ENCODE measurements at regions not wholly inside any gene's neighbourhood (a gene's known extent, or its start where the extent isn't known, plus 50 kb on each side); places are given as distances from the start of the nearest gene placed in this dataset.

DNA sequence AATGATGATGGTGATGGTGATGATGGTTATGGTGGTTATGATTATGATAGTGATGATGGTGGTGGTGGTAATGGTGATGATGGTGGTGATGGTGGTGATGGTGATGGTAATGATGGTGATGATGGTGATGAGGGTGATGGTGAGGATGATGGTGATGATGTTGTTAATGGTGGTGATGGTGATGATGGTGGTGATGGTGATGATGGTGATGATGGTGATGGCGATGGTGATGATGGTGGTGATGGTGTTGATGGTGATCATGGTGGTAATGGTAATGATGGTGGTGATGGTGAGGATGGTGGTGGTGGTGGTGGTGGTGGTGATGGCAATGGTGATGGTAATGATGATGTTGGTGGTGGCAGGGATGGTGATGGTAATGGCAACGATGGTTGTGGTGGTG is 1222.5 kb downstream of the BRD1 start:
- H3K36me3 Mint-ChIP-seq (ENCODE audit: insufficient read depth), result no peaks in the 10 kb centered on the region
- H3K27me3 Mint-ChIP-seq (ENCODE audit: low read depth), result peaks cover 2% of the 10 kb centered on the region
- DNase-seq, result no peak
- ATAC-seq, result no peak
- no peaks in the 10 kb centered on the region for H3K4me1 Mint-ChIP-seq (ENCODE audit: low read depth)
- no peak overlapping the region for H3K4me3 Mint-ChIP-seq
- H3K9me3 Mint-ChIP-seq, result peaks cover 14% of the 10 kb centered on the region

DNA sequence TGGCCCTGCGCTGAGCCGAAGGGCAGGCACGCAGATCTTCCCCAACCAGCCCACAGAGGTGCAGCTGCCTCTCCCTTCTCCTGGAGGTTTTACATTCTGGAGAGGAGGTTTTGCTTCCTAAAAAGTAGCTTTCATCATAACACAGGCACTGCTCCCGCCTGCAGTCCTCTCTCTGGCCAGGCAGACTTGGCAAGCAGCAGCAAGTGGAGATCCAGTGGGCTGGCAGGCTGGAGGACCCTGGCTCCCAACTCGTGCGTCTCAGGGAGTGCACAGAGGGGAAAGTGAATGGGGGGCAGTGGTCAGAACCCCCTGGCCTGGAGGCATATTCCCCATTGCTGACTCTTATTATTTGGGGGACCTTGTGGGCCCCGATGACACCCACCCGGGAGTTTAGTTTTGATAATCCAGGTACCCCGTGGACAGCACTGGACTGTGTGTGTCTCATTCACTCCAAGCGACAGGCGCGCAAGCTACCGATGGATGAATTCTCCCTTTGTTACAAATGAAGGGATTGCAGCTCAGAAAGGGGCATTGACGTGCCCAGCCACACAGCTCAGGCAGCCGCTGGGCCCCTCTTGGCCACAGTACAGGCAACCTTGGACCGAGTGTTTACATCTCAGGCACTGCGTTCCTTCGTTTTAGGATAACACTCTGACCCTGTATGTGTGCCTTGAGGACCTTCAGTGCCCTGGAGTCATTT is 1223.9 kb downstream of the BRD1 start:
- Mint-ChIP-seq H3K4me1 (ENCODE audit: low read depth) (no peaks in the 10 kb centered on the region), H3K4me3 (no peak overlapping the region), H3K36me3 (ENCODE audit: insufficient read depth) (no peaks in the 10 kb centered on the region), H3K27me3 (ENCODE audit: low read depth) (peaks cover 2% of the 10 kb centered on the region), H3K9me3 (peaks cover 14% of the 10 kb centered on the region)
- no peak for DNase-seq
- no peak for ATAC-seq

DNA sequence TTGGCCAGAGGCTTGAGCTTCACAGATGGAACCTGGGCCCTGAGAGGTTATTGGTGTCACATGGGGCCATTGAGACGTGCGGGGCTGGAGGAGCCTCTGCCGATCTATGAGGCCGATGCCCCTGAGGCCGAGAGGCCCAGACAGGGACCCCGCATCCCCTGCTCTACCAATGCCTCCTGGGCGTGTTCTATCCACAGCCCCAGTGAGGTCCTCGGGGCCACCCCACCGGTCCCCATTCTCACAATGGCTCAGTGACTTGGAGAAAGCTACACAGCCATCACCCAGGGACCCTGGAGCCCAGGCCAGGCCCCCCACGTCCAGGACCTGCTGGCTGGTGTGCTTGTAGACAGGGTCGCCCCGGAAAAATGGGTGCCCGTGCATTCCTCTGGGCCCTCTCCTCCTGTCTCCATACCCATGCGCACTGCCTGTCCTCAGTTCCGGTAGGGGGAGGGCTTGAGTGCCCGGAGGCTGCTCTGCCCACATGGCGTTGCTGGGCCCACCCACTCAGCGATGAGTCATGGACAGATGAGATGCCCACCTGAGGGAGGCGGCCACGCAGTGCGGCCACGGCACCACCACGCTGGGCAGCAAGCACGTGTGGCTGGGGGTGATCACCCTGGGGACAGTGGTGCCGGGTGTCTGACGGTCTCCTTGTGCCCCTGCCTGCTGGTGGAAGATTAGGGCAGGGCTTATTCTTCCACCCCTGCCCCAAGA is 1224.7 kb downstream of the BRD1 start:
- no peak for ATAC-seq
- H3K27me3 Mint-ChIP-seq (ENCODE audit: low read depth), result peaks cover 2% of the 10 kb centered on the region
- H3K36me3 Mint-ChIP-seq (ENCODE audit: insufficient read depth), result no peaks in the 10 kb centered on the region
- no peaks in the 10 kb centered on the region for H3K4me1 Mint-ChIP-seq (ENCODE audit: low read depth)
- no peak overlapping the region for H3K4me3 Mint-ChIP-seq
- no peak for DNase-seq
- peaks cover 13% of the 10 kb centered on the region for H3K9me3 Mint-ChIP-seq

DNA sequence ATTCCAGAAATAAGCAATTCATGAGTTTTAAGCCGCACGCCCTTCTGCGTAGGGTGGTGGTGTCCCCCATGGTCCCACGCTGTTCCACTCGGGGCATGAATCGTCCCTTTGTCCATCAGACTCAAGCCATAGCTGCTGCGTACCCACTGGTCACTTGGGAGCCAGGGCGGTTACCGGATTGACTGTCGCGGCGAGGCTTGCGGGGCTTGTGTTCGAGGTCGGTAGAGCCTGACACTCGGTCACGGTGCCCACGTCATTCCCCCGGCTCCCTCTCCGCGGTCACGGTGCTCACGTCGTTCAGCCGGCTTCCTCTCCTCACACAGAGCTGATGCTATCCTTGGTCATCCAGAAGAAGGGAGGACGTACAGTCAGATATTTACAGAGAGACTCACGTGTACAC is 1227.0 kb downstream of the BRD1 start:
- DNase-seq (no peak), ATAC-seq (no peak)
- Mint-ChIP-seq H3K9me3 (peaks cover 15% of the 10 kb centered on the region), H3K36me3 (ENCODE audit: insufficient read depth) (no peaks in the 10 kb centered on the region), H3K4me3 (no peak overlapping the region), H3K4me1 (ENCODE audit: low read depth) (no peaks in the 10 kb centered on the region), H3K27me3 (ENCODE audit: low read depth) (peaks cover 2% of the 10 kb centered on the region)

DNA sequence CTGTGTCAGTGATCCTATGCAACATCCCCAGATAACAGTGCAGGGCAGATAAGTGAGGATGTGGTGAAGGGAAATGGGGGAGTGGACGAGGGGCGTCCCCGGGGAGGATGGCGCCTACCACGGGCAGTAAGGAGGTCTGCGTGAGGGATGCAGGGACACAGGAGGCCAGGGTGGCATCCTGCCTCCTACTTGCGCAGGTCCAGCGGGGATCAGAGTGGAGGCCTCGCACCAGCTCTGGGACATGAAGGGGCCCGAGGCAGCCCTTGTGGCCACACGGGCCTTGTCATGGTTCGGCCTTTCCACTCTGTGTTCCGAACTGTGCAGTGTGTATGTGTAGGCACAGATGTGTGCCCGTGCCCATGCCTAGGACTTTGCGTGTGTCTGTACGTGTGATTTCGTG is 1227.5 kb downstream of the BRD1 start:
- Mint-ChIP-seq H3K36me3 (ENCODE audit: insufficient read depth) (no peaks in the 10 kb centered on the region), H3K4me1 (ENCODE audit: low read depth) (no peaks in the 10 kb centered on the region), H3K9me3 (peaks cover 13% of the 10 kb centered on the region), H3K27me3 (ENCODE audit: low read depth) (peaks cover 2% of the 10 kb centered on the region), H3K4me3 (no peak overlapping the region)
- DNase-seq (no peak), ATAC-seq (no peak)

DNA sequence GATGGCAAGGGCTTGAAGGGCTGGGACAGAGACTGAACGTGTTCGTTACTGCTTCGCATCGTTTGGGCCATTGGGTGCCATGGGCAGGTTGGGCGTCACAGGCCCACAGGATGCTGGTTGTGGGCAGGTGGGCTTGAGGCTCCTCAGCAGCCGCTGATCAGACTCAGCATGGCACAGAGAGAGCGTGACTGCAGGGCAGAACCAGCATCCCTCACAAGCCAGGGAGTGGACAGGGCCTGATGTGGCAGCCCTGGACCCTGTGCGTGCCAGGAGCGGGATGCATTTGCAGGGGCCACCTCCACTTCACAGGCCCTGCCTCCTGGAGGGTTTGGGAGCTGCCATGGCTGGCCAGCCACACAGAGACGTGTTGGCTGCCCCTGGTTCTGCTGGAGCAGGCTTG is 1228.3 kb downstream of the BRD1 start:
- Mint-ChIP-seq H3K4me1 (ENCODE audit: low read depth) (no peaks in the 10 kb centered on the region), H3K27me3 (ENCODE audit: low read depth) (peaks cover 2% of the 10 kb centered on the region), H3K36me3 (ENCODE audit: insufficient read depth) (no peaks in the 10 kb centered on the region), H3K4me3 (no peak overlapping the region), H3K9me3 (peaks cover 6% of the 10 kb centered on the region)
- ATAC-seq (no peak), DNase-seq (no peak)

DNA sequence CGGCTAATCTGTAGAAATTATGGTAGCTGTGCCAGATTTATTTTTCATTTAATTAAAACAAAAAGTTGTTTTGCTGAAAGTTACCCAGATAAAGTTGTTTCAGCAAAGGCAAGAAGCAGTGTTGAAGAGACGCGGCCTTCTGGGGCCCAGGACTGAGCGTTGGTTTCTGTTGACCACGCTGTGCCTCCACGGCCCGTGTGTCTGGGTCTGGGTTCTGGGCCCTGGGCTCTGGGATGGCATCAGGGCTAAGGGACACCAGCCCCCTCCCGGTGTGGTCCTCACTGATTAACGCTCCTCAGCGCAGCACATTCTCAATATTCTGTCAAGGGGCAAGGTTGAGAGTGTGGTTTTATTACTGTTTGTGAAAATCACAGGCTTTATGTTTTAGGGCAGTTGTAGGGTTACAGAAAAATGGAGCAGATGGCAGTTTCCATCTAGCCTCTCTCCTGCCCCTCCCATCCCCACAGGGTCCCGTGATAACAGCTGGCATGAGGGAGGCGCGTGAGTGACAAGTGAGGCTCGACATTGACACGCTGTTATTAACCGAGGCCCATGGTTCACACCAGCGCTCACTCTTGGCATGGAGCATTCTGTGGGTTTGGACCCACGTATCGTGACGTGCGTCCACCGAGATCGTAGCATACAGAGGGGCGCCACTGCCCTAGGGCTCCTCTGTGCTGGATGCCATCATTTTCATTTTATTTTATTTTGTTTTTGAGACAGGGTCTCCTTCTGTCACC is 1231.4 kb downstream of the BRD1 start:
- no peak for ATAC-seq
- Mint-ChIP-seq H3K36me3 (ENCODE audit: insufficient read depth) (no peaks in the 10 kb centered on the region), H3K27me3 (ENCODE audit: low read depth) (peaks cover 2% of the 10 kb centered on the region), H3K9me3 (peaks cover 6% of the 10 kb centered on the region), H3K4me1 (ENCODE audit: low read depth) (no peaks in the 10 kb centered on the region), H3K4me3 (no peak overlapping the region)
- DNase-seq, result no peak

DNA sequence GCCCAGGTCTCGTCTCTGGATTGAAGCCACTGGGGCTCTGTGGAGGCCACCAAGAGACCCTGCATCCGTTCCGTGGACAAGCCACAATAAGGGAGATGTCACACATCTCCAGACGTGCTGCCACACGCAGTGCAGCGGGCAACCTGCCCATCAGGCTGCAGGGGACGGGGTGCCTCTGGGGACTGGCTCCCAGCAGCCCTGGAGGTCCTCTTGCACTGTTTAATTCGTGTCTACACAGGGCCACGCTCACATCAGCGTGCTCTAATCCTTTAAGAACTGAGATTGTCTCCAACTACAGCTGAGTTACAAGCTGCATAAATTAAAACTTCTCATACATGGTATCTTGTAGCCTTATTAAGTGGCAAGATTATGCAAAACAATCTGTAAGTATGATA is 1232.2 kb downstream of the BRD1 start:
- H3K9me3 Mint-ChIP-seq, result peaks cover 6% of the 10 kb centered on the region
- no peak overlapping the region for H3K4me3 Mint-ChIP-seq
- no peak for DNase-seq
- no peaks in the 10 kb centered on the region for H3K4me1 Mint-ChIP-seq (ENCODE audit: low read depth)
- no peak for ATAC-seq
- peaks cover 2% of the 10 kb centered on the region for H3K27me3 Mint-ChIP-seq (ENCODE audit: low read depth)
- no peaks in the 10 kb centered on the region for H3K36me3 Mint-ChIP-seq (ENCODE audit: insufficient read depth)

DNA sequence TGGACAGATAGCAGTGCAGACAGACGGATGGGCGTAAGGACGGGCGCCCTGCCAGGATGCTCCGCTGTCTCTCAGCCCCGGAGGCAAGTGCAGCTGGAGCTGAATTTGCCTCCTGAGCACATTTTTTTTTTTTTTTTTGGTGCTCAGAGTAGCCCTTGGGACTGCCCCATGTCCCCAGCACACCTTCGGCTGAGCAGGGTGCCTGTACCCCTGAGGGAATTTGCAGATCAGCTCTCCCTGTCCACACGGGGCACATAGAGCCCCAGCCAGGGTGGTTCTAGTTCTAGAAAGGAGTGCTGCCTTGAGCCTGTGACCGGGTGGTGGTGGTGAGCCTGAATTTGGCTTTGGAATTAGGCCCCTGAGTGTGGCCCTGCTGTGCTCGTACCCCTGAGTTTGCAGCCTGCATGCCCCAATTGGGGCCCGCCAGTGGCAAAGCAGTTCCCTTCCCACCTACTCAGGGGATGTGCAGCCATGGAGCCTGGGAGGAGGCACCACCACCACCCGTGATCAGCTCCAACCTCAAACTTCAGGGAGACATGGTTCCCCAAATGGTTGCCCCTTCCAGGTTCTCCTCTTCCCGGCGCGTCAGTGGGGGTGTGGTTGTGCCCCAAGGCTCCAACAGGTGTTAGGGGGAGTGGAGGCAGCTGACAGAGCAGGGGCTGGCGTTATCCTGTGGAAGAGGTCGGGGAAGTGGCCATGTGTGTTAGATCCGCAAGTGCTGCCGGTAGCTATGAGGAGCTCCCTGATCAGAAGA is 1232.7 kb downstream of the BRD1 start:
- Mint-ChIP-seq H3K4me3 (no peak overlapping the region), H3K27me3 (ENCODE audit: low read depth) (peaks cover 3% of the 10 kb centered on the region), H3K9me3 (peaks cover 6% of the 10 kb centered on the region), H3K36me3 (ENCODE audit: insufficient read depth) (no peaks in the 10 kb centered on the region), H3K4me1 (ENCODE audit: low read depth) (no peaks in the 10 kb centered on the region)
- DNase-seq, result no peak
- ATAC-seq, result no peak

DNA sequence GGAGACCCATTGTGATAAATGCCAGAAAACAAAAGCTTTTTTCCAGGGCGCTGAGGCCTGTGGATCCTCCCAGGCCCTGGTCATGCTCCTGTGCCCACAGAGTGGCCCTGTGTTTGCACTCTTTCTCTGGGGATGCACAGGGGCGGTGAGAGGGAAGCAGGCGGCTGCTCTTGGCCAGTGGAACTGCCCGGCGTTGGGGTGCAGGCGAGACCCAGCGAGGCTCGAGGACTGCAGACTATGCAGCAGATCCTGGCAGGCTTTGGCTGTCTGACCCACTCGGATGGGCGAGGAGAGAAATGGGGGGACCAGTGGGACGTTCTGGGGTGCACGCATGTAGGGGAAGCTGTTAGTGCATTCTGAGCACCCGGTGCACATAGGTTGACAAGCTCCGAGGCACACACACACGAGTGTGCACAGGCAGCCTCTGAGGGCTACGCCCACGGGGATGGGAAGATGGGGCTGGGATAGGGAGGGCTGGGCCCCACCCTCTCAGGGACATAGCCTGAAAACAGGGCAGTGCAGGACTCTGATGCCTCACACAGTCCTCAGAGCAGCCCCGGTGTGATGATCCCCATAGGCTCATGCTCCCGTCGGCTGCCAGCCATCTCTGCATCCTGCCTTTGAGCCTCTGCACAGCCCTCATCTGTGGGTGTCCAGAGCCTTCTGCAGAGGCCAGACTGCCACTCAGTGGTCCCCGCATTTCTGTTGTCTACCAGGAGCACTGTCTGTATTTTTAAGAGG is 1233.5 kb downstream of the BRD1 start:
- Mint-ChIP-seq H3K4me3 (no peak overlapping the region), H3K9me3 (peaks cover 6% of the 10 kb centered on the region), H3K4me1 (ENCODE audit: low read depth) (no peaks in the 10 kb centered on the region), H3K27me3 (ENCODE audit: low read depth) (peaks cover 4% of the 10 kb centered on the region), H3K36me3 (ENCODE audit: insufficient read depth) (no peaks in the 10 kb centered on the region)
- no peak for DNase-seq
- ATAC-seq, result no peak

DNA sequence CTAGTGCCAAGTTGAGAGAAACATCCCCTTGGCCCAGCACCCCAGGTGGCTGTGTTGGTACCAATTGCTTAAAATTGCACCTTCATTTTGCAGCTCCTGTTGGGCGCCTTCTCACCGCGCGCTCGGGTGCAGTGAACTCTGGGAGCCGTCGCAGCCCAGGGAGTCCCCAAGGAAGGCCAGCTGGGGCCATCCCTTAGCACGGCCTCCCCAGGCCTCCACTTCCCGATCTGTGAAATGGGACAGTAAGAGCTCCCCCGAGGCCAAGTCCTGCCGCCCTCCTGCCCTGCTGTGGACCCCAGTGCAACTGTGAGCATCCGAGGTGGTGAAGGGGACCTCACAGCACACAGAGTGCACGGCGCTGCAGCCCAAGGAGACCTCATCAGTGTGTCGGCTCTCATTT is 1234.1 kb downstream of the BRD1 start:
- DNase-seq (no peak), ATAC-seq (no peak)
- no peaks in the 10 kb centered on the region for H3K4me1 Mint-ChIP-seq (ENCODE audit: low read depth)
- H3K9me3 Mint-ChIP-seq, result peaks cover 6% of the 10 kb centered on the region
- H3K27me3 Mint-ChIP-seq (ENCODE audit: low read depth), result peaks cover 4% of the 10 kb centered on the region
- no peaks in the 10 kb centered on the region for H3K36me3 Mint-ChIP-seq (ENCODE audit: insufficient read depth)
- no peak overlapping the region for H3K4me3 Mint-ChIP-seq

DNA sequence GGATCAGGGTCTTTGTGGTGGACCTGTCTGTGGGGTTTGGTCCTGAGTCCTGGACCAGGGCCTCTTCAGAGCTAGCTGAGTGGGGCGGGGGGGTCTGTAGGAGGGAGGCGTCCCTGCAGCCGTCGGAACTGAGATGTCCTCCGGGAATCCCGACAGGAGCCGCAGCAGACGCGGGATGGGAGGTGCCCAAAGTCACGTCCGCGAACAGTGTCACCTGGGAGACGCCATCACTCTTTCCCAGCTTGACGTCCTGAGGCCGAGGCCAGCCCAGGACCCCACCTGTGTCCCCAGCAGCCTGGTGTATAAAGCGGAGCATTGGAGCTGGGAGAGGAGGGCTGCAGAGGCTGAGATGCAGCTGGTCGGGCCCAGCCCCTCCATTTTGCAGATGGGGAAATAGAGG is 1234.7 kb downstream of the BRD1 start:
- DNase-seq, result no peak
- Mint-ChIP-seq H3K27me3 (ENCODE audit: low read depth) (peaks cover 4% of the 10 kb centered on the region), H3K4me1 (ENCODE audit: low read depth) (no peaks in the 10 kb centered on the region), H3K4me3 (no peak overlapping the region), H3K9me3 (peaks cover 2% of the 10 kb centered on the region), H3K36me3 (ENCODE audit: insufficient read depth) (no peaks in the 10 kb centered on the region)
- no peak for ATAC-seq

DNA sequence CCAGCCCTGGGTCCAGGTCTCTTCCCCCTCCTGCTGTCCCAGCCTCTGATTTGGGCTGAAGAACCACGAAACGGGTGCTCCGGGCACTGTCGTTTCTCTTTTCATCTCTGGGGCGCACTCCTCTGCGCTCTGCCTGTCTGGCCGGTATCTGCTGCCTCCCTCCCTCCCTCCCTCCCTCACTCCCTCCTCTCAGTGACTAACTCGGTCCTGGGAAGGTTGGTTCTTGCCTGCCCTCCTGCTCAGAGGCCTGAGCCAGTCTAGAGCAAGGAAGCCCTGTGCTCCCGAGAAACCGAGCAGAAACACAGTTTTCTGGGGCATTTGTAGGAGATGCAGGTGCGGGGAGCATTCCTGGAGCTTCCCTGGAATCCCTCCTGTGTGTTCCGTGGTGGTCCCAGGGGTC is 1235.2 kb downstream of the BRD1 start:
- Mint-ChIP-seq H3K27me3 (ENCODE audit: low read depth) (peaks cover 4% of the 10 kb centered on the region), H3K9me3 (no peaks in the 10 kb centered on the region), H3K36me3 (ENCODE audit: insufficient read depth) (no peaks in the 10 kb centered on the region), H3K4me3 (no peak overlapping the region), H3K4me1 (ENCODE audit: low read depth) (no peaks in the 10 kb centered on the region)
- DNase-seq (no peak), ATAC-seq (no peak)

DNA sequence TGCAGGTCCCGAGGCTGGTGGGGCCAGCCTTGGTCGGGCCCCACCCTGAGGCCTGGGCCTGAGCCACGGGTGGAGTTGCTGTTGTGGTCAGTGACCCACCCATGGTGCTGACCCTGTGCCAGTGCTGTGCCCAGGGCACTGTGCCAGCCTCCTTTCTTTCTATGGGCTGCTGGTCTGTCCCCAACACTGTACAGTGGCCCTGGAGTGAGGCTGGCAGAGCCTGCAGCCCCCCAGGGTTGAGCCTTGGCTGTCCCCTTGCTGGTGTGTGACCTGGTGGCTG is 1235.7 kb downstream of the BRD1 start:
- ATAC-seq, result no peak
- H3K36me3 Mint-ChIP-seq (ENCODE audit: insufficient read depth), result no peaks in the 10 kb centered on the region
- H3K4me1 Mint-ChIP-seq (ENCODE audit: low read depth), result no peaks in the 10 kb centered on the region
- H3K27me3 Mint-ChIP-seq (ENCODE audit: low read depth), result peaks cover 4% of the 10 kb centered on the region
- H3K9me3 Mint-ChIP-seq, result no peaks in the 10 kb centered on the region
- H3K4me3 Mint-ChIP-seq, result no peak overlapping the region
- DNase-seq, result no peak
